A549 (cell line): ENCODE measurements at regions not wholly inside any gene's neighbourhood (a gene's known extent, or its start where the extent isn't known, plus 50 kb on each side); places are given as distances from the start of the nearest gene placed in this dataset.

Experiments
- EP300 ChIP-seq, 2 experiments: fragments of >200 bp; sonication (Bioruptor Twin); formaldehyde crosslinking; IDR thresholded peaks; 2 replicates in 1 of 2; 3 replicates in 1 of 2; pipeline ENCODE4 v1.6.1; 2016 to 2017
- POLR2A ChIP-seq: IDR thresholded peaks from 2 replicates; pipeline ENCODE4 v1.6.1; 2012; ENCODE audit warnings: mild to moderate bottlenecking, low read length
- TF ChIP-seq, protein P1 (sequence below): fragments of >200 bp; sonication (Bioruptor Twin); formaldehyde crosslinking; IDR thresholded peaks from 3 replicates; pipeline ENCODE4 v1.5.1; 2016

DNA sequence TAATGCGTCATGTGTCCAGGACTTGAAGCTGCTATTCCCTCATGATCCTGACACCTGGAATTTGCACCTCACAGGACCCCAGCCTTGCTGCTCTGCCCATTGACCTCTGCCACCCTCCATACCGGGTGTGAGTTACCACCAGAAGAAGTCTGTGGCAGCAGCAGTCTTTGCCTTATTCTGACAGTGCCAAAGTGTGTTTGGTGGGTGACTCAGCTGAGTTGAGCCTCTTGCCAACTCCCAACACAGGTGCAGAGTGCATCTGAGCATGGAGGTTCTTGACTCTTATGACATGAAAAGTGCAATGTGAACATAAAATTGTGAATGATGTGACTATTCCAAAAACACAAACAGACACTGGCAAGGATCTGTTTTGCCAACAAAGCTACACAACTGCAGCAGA is 1166.5 kb upstream of the CDH18 start:
- TF ChIP-seq, protein P1, sequence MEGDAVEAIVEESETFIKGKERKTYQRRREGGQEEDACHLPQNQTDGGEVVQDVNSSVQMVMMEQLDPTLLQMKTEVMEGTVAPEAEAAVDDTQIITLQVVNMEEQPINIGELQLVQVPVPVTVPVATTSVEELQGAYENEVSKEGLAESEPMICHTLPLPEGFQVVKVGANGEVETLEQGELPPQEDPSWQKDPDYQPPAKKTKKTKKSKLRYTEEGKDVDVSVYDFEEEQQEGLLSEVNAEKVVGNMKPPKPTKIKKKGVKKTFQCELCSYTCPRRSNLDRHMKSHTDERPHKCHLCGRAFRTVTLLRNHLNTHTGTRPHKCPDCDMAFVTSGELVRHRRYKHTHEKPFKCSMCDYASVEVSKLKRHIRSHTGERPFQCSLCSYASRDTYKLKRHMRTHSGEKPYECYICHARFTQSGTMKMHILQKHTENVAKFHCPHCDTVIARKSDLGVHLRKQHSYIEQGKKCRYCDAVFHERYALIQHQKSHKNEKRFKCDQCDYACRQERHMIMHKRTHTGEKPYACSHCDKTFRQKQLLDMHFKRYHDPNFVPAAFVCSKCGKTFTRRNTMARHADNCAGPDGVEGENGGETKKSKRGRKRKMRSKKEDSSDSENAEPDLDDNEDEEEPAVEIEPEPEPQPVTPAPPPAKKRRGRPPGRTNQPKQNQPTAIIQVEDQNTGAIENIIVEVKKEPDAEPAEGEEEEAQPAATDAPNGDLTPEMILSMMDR, result no peak
- TF ChIP-seq EP300 (IDR thresholded peaks at IDR 0.05) (no peak), POLR2A (no peak)
